ENCODE measurements at regions not wholly inside any gene's neighbourhood (a gene's known extent, or its start where the extent isn't known, plus 50 kb on each side); places are given as distances from the start of the nearest gene placed in this dataset.
"Not testable (repeated sequence)": the region's sequence is repeated elsewhere in the genome, so short reads cannot be mapped to it uniquely, and the experiment has no call there.

- no peaks in the 10 kb centered on the region for H3K27me3 ChIP-seq
- peaks cover 5% of the 10 kb centered on the region; the same call in 1 of the 2 replicates for H3K4me1 ChIP-seq
- TF ChIP-seq Cebpa-rat (IDR thresholded peaks at IDR 0.05), result no peak
- H4K20me1 ChIP-seq, result no peaks in the 10 kb centered on the region
- H3K27ac ChIP-seq, result no peak overlapping the region
- H3K9ac ChIP-seq, result no peak overlapping the region
- no peak overlapping the region for H3K4me3 ChIP-seq
- H3K36me3 ChIP-seq, result no peaks in the 10 kb centered on the region
- H3K4me2 ChIP-seq, result no peak overlapping the region
- H3K9me3 ChIP-seq, result no peaks in the 10 kb centered on the region
Observed at GRCh38 chr3:82462977-82463376, 701.5 kb upstream of the GBE1 start.

GRCh38 chr3:82461049-82461889 lies 699.8 kb upstream of the GBE1 start:
- no peak for TF ChIP-seq Cebpa-rat (IDR thresholded peaks at IDR 0.05)
- peaks cover 5% of the 10 kb centered on the region; the same call in 1 of the 2 replicates for H3K4me1 ChIP-seq
- no peak overlapping the region for H3K9ac ChIP-seq
- no peaks in the 10 kb centered on the region for H3K27me3 ChIP-seq
- no peaks in the 10 kb centered on the region for H4K20me1 ChIP-seq
- H3K4me2 ChIP-seq, result no peak overlapping the region
- H3K9me3 ChIP-seq, result no peaks in the 10 kb centered on the region
- H3K36me3 ChIP-seq, result no peaks in the 10 kb centered on the region
- no peak overlapping the region for H3K27ac ChIP-seq
- H3K4me3 ChIP-seq, result no peak overlapping the region

- Histone ChIP-seq H3K27me3 (no peaks in the 10 kb centered on the region), H3K4me2 (peak overlapping the region; percentile 18), H3K4me3 (no peak overlapping the region), H3K4me1 (peaks cover 7% of the 10 kb centered on the region; the same call in 1 of the 2 replicates), H3K27ac (no peak overlapping the region), H3K9ac (no peak overlapping the region), H3K36me3 (no peaks in the 10 kb centered on the region), H3K9me3 (0 out of 2 replicates have a peak, but pooled peaks cover 8% of the 10 kb centered on the region), H4K20me1 (no peaks in the 10 kb centered on the region)
- no peak for TF ChIP-seq Cebpa-rat (IDR thresholded peaks at IDR 0.05)
Observed at GRCh38 chr3:82448320-82448719, 686.9 kb upstream of the GBE1 start.

GRCh38 chr3:82428821-82429220 lies 667.4 kb upstream of the GBE1 start:
- H3K27ac ChIP-seq, H4K20me1 ChIP-seq: not testable (repeated sequence)

GRCh38 chr3:82424031-82424339 lies 662.5 kb upstream of the GBE1 start:
- H3K27ac ChIP-seq, result no peak overlapping the region
- TF ChIP-seq Cebpa-rat (IDR thresholded peaks at IDR 0.05), result no peak
- H3K36me3 ChIP-seq, result no peaks in the 10 kb centered on the region
- no peaks in the 10 kb centered on the region for H4K20me1 ChIP-seq
- H3K27me3 ChIP-seq, result no peaks in the 10 kb centered on the region
- no peaks in the 10 kb centered on the region for H3K4me1 ChIP-seq
- H3K9me3 ChIP-seq, result no peaks in the 10 kb centered on the region
- H3K4me2 ChIP-seq, result no peak overlapping the region
- no peak overlapping the region for H3K4me3 ChIP-seq
- no peak overlapping the region for H3K9ac ChIP-seq

More at GRCh38 chr3:82428821-82429220, 667.4 kb upstream of the GBE1 start:
- H3K4me2 ChIP-seq, H3K27me3 ChIP-seq, H3K4me1 ChIP-seq, H3K36me3 ChIP-seq, H3K9me3 ChIP-seq, H3K4me3 ChIP-seq, H3K9ac ChIP-seq: not testable (repeated sequence)

GRCh38 chr3:82423268-82424030 lies 662.0 kb upstream of the GBE1 start:
- Histone ChIP-seq H3K4me2 (no peak overlapping the region), H3K4me1 (no peaks in the 10 kb centered on the region), H3K27ac (no peak overlapping the region), H3K9me3 (no peaks in the 10 kb centered on the region), H3K4me3 (no peak overlapping the region), H4K20me1 (no peaks in the 10 kb centered on the region), H3K36me3 (no peaks in the 10 kb centered on the region), H3K9ac (no peak overlapping the region), H3K27me3 (no peaks in the 10 kb centered on the region)
- TF ChIP-seq Cebpa-rat (IDR thresholded peaks at IDR 0.05), result no peak

- Histone ChIP-seq H3K27me3 (no peaks in the 10 kb centered on the region), H3K4me2 (no peak overlapping the region), H4K20me1 (no peaks in the 10 kb centered on the region), H3K9me3 (no peaks in the 10 kb centered on the region), H3K27ac (no peak overlapping the region), H3K36me3 (no peaks in the 10 kb centered on the region), H3K4me3 (no peak overlapping the region), H3K4me1 (no peaks in the 10 kb centered on the region), H3K9ac (no peak overlapping the region)
- TF ChIP-seq Cebpa-rat (IDR thresholded peaks at IDR 0.05), result no peak
Observed at GRCh38 chr3:82416830-82417229, 655.4 kb upstream of the GBE1 start.

- no peaks in the 10 kb centered on the region for H3K36me3 ChIP-seq
- TF ChIP-seq Cebpa-rat (IDR thresholded peaks at IDR 0.05), result no peak
Observed at GRCh38 chr3:82416349-82416748, 654.9 kb upstream of the GBE1 start.

GRCh38 chr3:82413171-82413570 lies 651.7 kb upstream of the GBE1 start:
- no peak for TF ChIP-seq Cebpa-rat (IDR thresholded peaks at IDR 0.05)
- H3K36me3 ChIP-seq, result no peaks in the 10 kb centered on the region
- no peak overlapping the region for H3K27ac ChIP-seq
- no peaks in the 10 kb centered on the region for H3K9me3 ChIP-seq
- no peaks in the 10 kb centered on the region for H3K4me1 ChIP-seq
- H3K27me3 ChIP-seq, result no peaks in the 10 kb centered on the region
- H3K4me2 ChIP-seq, result no peak overlapping the region
- no peaks in the 10 kb centered on the region for H4K20me1 ChIP-seq
- H3K9ac ChIP-seq, result no peak overlapping the region
- no peak overlapping the region for H3K4me3 ChIP-seq

More at GRCh38 chr3:82416349-82416748, 654.9 kb upstream of the GBE1 start:
- no peak overlapping the region for H3K27ac ChIP-seq
- H3K4me1 ChIP-seq, result no peaks in the 10 kb centered on the region
- H3K4me3 ChIP-seq, result no peak overlapping the region
- no peaks in the 10 kb centered on the region for H4K20me1 ChIP-seq
- H3K4me2 ChIP-seq, result no peak overlapping the region
- no peaks in the 10 kb centered on the region for H3K27me3 ChIP-seq
- no peaks in the 10 kb centered on the region for H3K9me3 ChIP-seq
- H3K9ac ChIP-seq, result no peak overlapping the region

- no peaks in the 10 kb centered on the region for H3K4me1 ChIP-seq
- no peak overlapping the region for H3K4me3 ChIP-seq
- no peak for TF ChIP-seq Cebpa-rat (IDR thresholded peaks at IDR 0.05)
Observed at GRCh38 chr3:82410366-82410765, 648.9 kb upstream of the GBE1 start.

More at GRCh38 chr3:82410366-82410765, 648.9 kb upstream of the GBE1 start:
- no peak overlapping the region for H3K27ac ChIP-seq
- H3K9me3 ChIP-seq, result no peaks in the 10 kb centered on the region
- no peaks in the 10 kb centered on the region for H3K27me3 ChIP-seq
- no peak overlapping the region for H3K9ac ChIP-seq
- no peaks in the 10 kb centered on the region for H4K20me1 ChIP-seq
- H3K36me3 ChIP-seq, result no peaks in the 10 kb centered on the region
- no peak overlapping the region for H3K4me2 ChIP-seq
